ENCODE measurements at regions not wholly inside any gene's neighbourhood (a gene's known extent, or its start where the extent isn't known, plus 50 kb on each side); places are given as distances from the start of the nearest gene placed in this dataset.

DNA sequence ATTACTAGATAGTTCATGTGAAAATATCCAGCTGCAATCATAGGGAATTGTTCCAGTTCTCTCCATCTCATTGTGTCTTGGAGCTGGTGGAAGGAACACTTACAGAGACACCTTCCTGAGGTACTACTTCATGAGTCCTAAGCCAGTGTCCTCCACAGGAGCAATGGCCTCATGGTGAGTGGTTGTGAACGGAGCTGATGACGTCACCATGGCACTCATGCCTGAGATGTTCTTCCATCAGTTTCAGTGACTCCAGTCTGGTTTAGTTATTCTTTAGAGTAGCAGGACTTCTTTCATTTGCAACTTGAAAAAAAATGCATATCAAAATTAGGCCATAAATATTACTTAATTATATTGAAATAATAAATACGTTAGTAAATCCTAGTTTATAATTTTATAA, 418.6 kb downstream of the ZNF521 start:
- Histone ChIP-seq H3K9me3 (ENCODE audit: low read length) (no peaks in the 10 kb centered on the region), H4K20me1 (ENCODE audit: insufficient read depth, low read length) (no peaks in the 10 kb centered on the region), H3K36me3 (ENCODE audit: insufficient read depth, low read length) (no peaks in the 10 kb centered on the region; the same call in 1 of the 2 replicates), H3K9me2 (ENCODE audit: insufficient read depth, low read length) (no peaks in the 10 kb centered on the region), H3K4me1 (ENCODE audit: insufficient read depth, low read length, poor library complexity, severe bottlenecking) (peaks cover 43% of the 10 kb centered on the region), H3K4me2 (ENCODE audit: low read length) (no peak overlapping the region), H3K4me3 (ENCODE audit: low read depth, low read length, poor library complexity, severe bottlenecking) (no peak overlapping the region), H3K79me2 (ENCODE audit: insufficient read depth, low read depth, low read length) (no peaks in the 10 kb centered on the region), H3K27ac (ENCODE audit: low read depth, low read length, poor library complexity, severe bottlenecking) (no peak overlapping the region), H2AFZ (ENCODE audit: low read length) (no peak overlapping the region)
- ChIA-PET CTCF (ENCODE audit: unreplicated experiment) (no interaction called here), POLR2A (no interaction called here)
- no TSS peak for BruUV-seq (replicated peaks)
- intact Hi-C loops (cut with micrococcal nuclease; ENCODE audit: unreplicated experiment), result no loop called here
- no peak for DNase-seq (ENCODE audit: low spot score)
- TF ChIP-seq, protein P1, sequence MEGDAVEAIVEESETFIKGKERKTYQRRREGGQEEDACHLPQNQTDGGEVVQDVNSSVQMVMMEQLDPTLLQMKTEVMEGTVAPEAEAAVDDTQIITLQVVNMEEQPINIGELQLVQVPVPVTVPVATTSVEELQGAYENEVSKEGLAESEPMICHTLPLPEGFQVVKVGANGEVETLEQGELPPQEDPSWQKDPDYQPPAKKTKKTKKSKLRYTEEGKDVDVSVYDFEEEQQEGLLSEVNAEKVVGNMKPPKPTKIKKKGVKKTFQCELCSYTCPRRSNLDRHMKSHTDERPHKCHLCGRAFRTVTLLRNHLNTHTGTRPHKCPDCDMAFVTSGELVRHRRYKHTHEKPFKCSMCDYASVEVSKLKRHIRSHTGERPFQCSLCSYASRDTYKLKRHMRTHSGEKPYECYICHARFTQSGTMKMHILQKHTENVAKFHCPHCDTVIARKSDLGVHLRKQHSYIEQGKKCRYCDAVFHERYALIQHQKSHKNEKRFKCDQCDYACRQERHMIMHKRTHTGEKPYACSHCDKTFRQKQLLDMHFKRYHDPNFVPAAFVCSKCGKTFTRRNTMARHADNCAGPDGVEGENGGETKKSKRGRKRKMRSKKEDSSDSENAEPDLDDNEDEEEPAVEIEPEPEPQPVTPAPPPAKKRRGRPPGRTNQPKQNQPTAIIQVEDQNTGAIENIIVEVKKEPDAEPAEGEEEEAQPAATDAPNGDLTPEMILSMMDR (conservative IDR thresholded peaks at IDR 0.05; ENCODE audit: low read length), result no peak
- no peak for TF ChIP-seq EZH2phosphoT487 (IDR thresholded peaks at IDR 0.05; ENCODE audit: borderline replicate concordance, low read depth, low read length)

DNA sequence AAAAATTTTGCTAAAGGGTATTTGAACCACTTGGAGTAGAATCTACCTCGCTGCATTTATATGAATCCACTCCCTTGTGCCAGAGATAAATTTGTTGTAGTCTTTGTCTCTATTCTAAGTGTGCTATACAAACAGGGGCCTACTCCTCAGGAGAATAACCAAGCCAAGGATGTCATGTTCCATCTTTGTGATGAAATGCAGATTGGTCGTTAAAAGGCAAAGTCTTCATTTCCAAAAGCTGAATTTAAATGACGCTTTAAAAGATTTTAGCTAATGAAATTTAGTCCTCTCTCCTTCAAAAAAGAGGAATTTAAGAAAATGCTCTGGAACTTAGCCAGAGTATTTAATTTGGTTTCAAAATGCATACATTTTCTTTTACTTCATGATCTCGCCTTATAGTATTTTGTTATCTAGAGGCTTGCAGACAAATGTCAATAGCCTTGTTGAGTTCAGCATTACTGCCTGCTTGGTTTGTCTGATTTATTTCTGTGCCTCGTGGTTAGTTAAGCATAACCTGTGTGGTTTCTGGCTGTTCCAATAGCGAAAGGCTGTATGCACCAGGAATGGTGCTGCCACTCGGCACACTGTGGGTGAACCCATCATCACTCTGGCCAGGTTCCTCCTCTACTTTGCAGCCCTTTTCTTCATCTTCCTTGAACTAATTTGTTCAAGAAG, 417.6 kb downstream of the ZNF521 start:
- H3K9me3 ChIP-seq (ENCODE audit: low read length), result no peaks in the 10 kb centered on the region
- no peaks in the 10 kb centered on the region for H3K9me2 ChIP-seq (ENCODE audit: insufficient read depth, low read length)
- peak overlapping the region; percentile 53; the same call in 1 of the 2 replicates for H2AFZ ChIP-seq (ENCODE audit: low read length)
- H3K4me1 ChIP-seq (ENCODE audit: insufficient read depth, low read length, poor library complexity, severe bottlenecking), result peaks cover 33% of the 10 kb centered on the region
- no peak overlapping the region for H3K27ac ChIP-seq (ENCODE audit: low read depth, low read length, poor library complexity, severe bottlenecking)
- no peak overlapping the region for H3K4me2 ChIP-seq (ENCODE audit: low read length)
- POLR2A ChIA-PET, result interaction anchor here (0.6 kb wide), 1 partner anchor 36 kb away, joined by 3 read pairs; no protein-coding TSS in a partner anchor
- intact Hi-C loops (cut with micrococcal nuclease; ENCODE audit: unreplicated experiment), result no loop called here
- TF ChIP-seq EZH2phosphoT487 (IDR thresholded peaks at IDR 0.05; ENCODE audit: borderline replicate concordance, low read depth, low read length), result no peak
- TF ChIP-seq, protein P1 (conservative IDR thresholded peaks at IDR 0.05; ENCODE audit: low read length), result no peak
- H3K4me3 ChIP-seq (ENCODE audit: low read depth, low read length, poor library complexity, severe bottlenecking), result no peak overlapping the region
- no peaks in the 10 kb centered on the region for H3K79me2 ChIP-seq (ENCODE audit: insufficient read depth, low read depth, low read length)
- H3K36me3 ChIP-seq (ENCODE audit: insufficient read depth, low read length), result no peaks in the 10 kb centered on the region
- H4K20me1 ChIP-seq (ENCODE audit: insufficient read depth, low read length), result no peaks in the 10 kb centered on the region
- no peak for DNase-seq (ENCODE audit: low spot score)
- CTCF ChIA-PET (ENCODE audit: unreplicated experiment), result no interaction called here
- no TSS peak for BruUV-seq (replicated peaks)

DNA sequence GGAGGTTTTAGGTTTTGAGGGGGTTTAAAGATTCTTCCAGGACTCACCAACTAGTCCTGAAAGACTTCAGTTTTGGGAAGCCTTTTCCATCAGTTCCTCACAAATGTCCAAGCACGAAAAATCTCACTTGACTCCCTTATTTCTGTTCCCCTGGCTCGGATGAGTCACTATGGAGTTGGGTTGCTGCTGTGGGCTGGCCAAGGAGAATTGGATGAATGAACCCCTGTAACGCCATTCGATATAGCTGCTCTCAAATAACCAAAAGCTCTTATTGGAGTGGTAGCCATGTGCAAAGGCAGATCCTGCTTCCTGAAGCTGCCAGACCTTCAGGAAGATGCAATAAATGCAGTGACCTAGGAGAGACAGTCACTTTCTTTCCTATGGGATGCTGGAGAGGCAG, 417.0 kb downstream of the ZNF521 start:
- H3K9me3 ChIP-seq (ENCODE audit: low read length), result no peaks in the 10 kb centered on the region
- CTCF ChIA-PET (ENCODE audit: unreplicated experiment), result no interaction called here
- intact Hi-C loops (cut with micrococcal nuclease; ENCODE audit: unreplicated experiment), result no loop called here
- POLR2A ChIA-PET, result no interaction called here
- no peak overlapping the region for H3K27ac ChIP-seq (ENCODE audit: low read depth, low read length, poor library complexity, severe bottlenecking)
- no peak overlapping the region for H3K4me3 ChIP-seq (ENCODE audit: low read depth, low read length, poor library complexity, severe bottlenecking)
- peak overlapping the region; percentile 53; the same call in 1 of the 2 replicates for H2AFZ ChIP-seq (ENCODE audit: low read length)
- H3K79me2 ChIP-seq (ENCODE audit: insufficient read depth, low read depth, low read length), result no peaks in the 10 kb centered on the region
- no peak for DNase-seq (ENCODE audit: low spot score)
- no TSS peak for BruUV-seq (replicated peaks)
- no peaks in the 10 kb centered on the region for H3K36me3 ChIP-seq (ENCODE audit: insufficient read depth, low read length)
- H3K9me2 ChIP-seq (ENCODE audit: insufficient read depth, low read length), result no peaks in the 10 kb centered on the region
- no peak overlapping the region for H3K4me2 ChIP-seq (ENCODE audit: low read length)
- H3K4me1 ChIP-seq (ENCODE audit: insufficient read depth, low read length, poor library complexity, severe bottlenecking), result peaks cover 27% of the 10 kb centered on the region
- no peaks in the 10 kb centered on the region for H4K20me1 ChIP-seq (ENCODE audit: insufficient read depth, low read length)
- TF ChIP-seq EZH2phosphoT487 (IDR thresholded peaks at IDR 0.05; ENCODE audit: borderline replicate concordance, low read depth, low read length), result no peak
- TF ChIP-seq, protein P1 (conservative IDR thresholded peaks at IDR 0.05; ENCODE audit: low read length), result no peak

All from OCI-LY7 (cell line).